B cell (primary cell): ENCODE measurements at regions not wholly inside any gene's neighbourhood (a gene's known extent, or its start where the extent isn't known, plus 50 kb on each side); places are given as distances from the start of the nearest gene placed in this dataset.

Source experiments
- ATAC-seq: fragments of 200-7000 bp; cut with Tn5 transposase; one replicate; pipeline ENCODE4 v1.10.0; 2021; ENCODE audit warnings: low read depth, mild to moderate bottlenecking, moderate number of reproducible peaks, moderate library complexity
- CTCF ChIA-PET: fragments of 350-600 bp; sonication (Branson Sonifier 250); formaldehyde crosslinking; loops from one replicate; lab custom pipeline; 2021; ENCODE audit warnings: antibody characterized with exemption, inconsistent platforms; lab: Charles Lee
- POLR2A ChIA-PET: fragments of 350-600 bp; sonication (Branson Sonifier 250); formaldehyde crosslinking; loops from one replicate; lab custom pipeline; 2021; ENCODE audit warnings: antibody characterized with exemption; lab: Charles Lee
- DNase-seq: peaks from one replicate; pipeline ENCODE4 v3.0.0; 2013
- H2AFZ ChIP-seq: 2 replicates; pipeline ENCODE4 v1.6.1; 2012; ENCODE audit warnings: mild to moderate bottlenecking, low read depth, low read length; ENCODE audit not compliant: insufficient read depth, poor library complexity, severe bottlenecking
- H3K27ac ChIP-seq, 2 donors: 1 replicate in 1 of 2; 2 replicates in 1 of 2; pipeline ENCODE4 v1.5.1; 2012 to 2013; ENCODE audit warnings: low read length in 2 of 2, mild to moderate bottlenecking in 2 of 2, moderate library complexity in 1 of 2
- H3K27me3 ChIP-seq, 4 experiments: fragments of 200-600 bp in 1 of 4; sonication (generic) in 1 of 4; replicated peaks in 1 of 4; 1 replicate in 2 of 4; 2 replicates in 2 of 4; pipeline versions ENCODE4 v1.6.1 to v1.7.0; 2013 to 2016; ENCODE audit warnings: low read length in 3 of 4, mild to moderate bottlenecking in 2 of 4, mixed read lengths in 1 of 4, moderate library complexity in 1 of 4; ENCODE audit not compliant: insufficient read depth in 4 of 4, control insufficient read depth in 3 of 4; ENCODE audit errors: control extremely low read depth in 1 of 4
- H3K36me3 ChIP-seq, 2 experiments: replicated peaks in 1 of 2; 1 replicate in 1 of 2; 2 replicates in 1 of 2; pipeline versions ENCODE4 v1.6.1 to v1.7.1; 2013; ENCODE audit warnings: low read length in 1 of 2; ENCODE audit not compliant: insufficient read depth in 2 of 2, control insufficient read depth in 1 of 2; ENCODE audit errors: control extremely low read depth in 1 of 2, extremely low read depth in 1 of 2
- H3K4me1 ChIP-seq, 2 donors: fragments of 200-600 bp in 1 of 2; sonication (generic) in 1 of 2; 1 replicate in 1 of 2; 2 replicates in 1 of 2; pipeline versions ENCODE4 v1.5.1 to v1.6.1; 2013 to 2017; ENCODE audit warnings: low read length in 2 of 2; ENCODE audit not compliant: control insufficient read depth in 2 of 2, insufficient read depth in 2 of 2
- H3K4me2 ChIP-seq: replicated peaks from 2 replicates; pipeline ENCODE3; 2012; ENCODE audit warnings: mild to moderate bottlenecking, low read depth, low read length; ENCODE audit not compliant: poor library complexity, severe bottlenecking
- H3K4me3 ChIP-seq, 5 experiments: fragments of 200-600 bp in 1 of 5; sonication (generic) in 1 of 5; 1 replicate in 3 of 5; 2 replicates in 2 of 5; pipeline versions ENCODE4 v1.5.1 to v1.7.0; 2011 to 2016; ENCODE audit warnings: low read length in 4 of 5, mild to moderate bottlenecking in 4 of 5, low read depth in 2 of 5, control low read depth in 1 of 5, moderate library complexity in 1 of 5; ENCODE audit not compliant: insufficient read depth in 1 of 5; ENCODE audit errors: control extremely low read depth in 1 of 5, extremely low read depth in 1 of 5
- H3K79me2 ChIP-seq: fragments of 200-600 bp; sonication (generic); one replicate; pipeline ENCODE4 v1.6.0; 2016; ENCODE audit warnings: low read length; ENCODE audit not compliant: control insufficient read depth, insufficient read depth
- H3K9ac ChIP-seq: fragments of 200-600 bp; sonication (generic); 2 replicates; pipeline ENCODE4 v1.6.1; 2017; ENCODE audit warnings: mild to moderate bottlenecking, low read length, moderate library complexity
- H3K9me3 ChIP-seq, 3 donors: one replicate each; pipeline versions ENCODE4 v1.6.1 to v1.7.1; 2013; ENCODE audit warnings: low read length in 2 of 3; ENCODE audit not compliant: control insufficient read depth in 2 of 3, insufficient read depth in 1 of 3; ENCODE audit errors: control extremely low read depth in 1 of 3
- H4K20me1 ChIP-seq: 2 replicates; pipeline ENCODE4 v1.6.0; 2012; ENCODE audit warnings: mild to moderate bottlenecking, low read length; ENCODE audit not compliant: insufficient read depth, control insufficient read depth, poor library complexity, severe bottlenecking
- H3K27ac Mint-ChIP-seq: one replicate; pipeline ENCODE4 v1.8.0; 2021; ENCODE audit warnings: mixed read lengths
- H3K27me3 Mint-ChIP-seq: one replicate; pipeline ENCODE4 v1.8.0; 2021; ENCODE audit warnings: mixed read lengths
- H3K4me1 Mint-ChIP-seq: one replicate; pipeline ENCODE4 v1.8.0; 2021; ENCODE audit warnings: mixed read lengths
- H3K4me3 Mint-ChIP-seq: one replicate; pipeline ENCODE4 v1.8.0; 2021; ENCODE audit warnings: mixed read lengths
- H3K9me3 Mint-ChIP-seq: one replicate; pipeline ENCODE4 v1.8.0; 2022; ENCODE audit warnings: mixed read lengths; ENCODE audit not compliant: insufficient read depth
- EZH2 ChIP-seq: IDR thresholded peaks from 2 replicates; pipeline ENCODE4 v1.6.1; 2012; ENCODE audit warnings: borderline replicate concordance, low read depth, mild to moderate bottlenecking, moderate library complexity, low read length; ENCODE audit not compliant: insufficient read depth, poor library complexity, severe bottlenecking
- WGBS: methylation state at CpG from one replicate; pipeline ENCODE4 v1.1.5; 2013; ENCODE audit warnings: missing lambda C conversion rate; ENCODE audit not compliant: insufficient coverage; 5-methylcytosine and 5-hydroxymethylcytosine counted together
- intact Hi-C: fragments of 100-400 bp; cut with micrococcal nuclease; formaldehyde crosslinking; loops from one replicate; pipeline ENCODE4 v1.10.0; 2022
- TF ChIP-seq, protein P1 (sequence below): fragments of 200-600 bp; IDR thresholded peaks from one replicate; pipeline ENCODE4 v1.8.0; 2022; ENCODE audit warnings: antibody characterized with exemption, mild to moderate bottlenecking

DNA sequence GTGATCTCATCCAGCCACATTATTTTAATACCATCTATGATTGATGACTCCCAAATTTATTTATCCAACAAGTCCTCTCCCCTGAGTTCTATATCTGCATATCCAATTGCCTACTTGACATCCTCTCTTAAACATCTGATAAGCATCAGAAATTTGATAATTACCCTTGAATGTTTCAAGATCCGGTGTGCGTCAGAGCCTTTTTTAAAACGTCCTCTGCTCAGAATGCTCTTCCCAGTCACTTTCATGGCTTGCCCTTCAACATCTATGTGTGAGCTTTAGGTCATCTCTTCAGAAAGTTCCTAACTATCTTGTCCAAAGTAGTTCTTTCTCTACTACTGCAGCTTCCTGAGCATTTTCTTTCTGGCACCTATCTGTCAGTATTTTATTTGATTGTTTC, 364.3 kb downstream of the PLPP3 start:
- Mint-ChIP-seq H3K4me3 (no peak overlapping the region), H3K9me3 (no peaks in the 10 kb centered on the region), H3K27ac (no peak overlapping the region), H3K27me3 (peaks cover 12% of the 10 kb centered on the region), H3K4me1 (no peaks in the 10 kb centered on the region)
- H3K4me3 ChIP-seq: no peak overlapping the region
- H3K4me2 ChIP-seq: no peak overlapping the region
- no peaks in the 10 kb centered on the region for H3K27me3 ChIP-seq
- TF ChIP-seq, protein P1, sequence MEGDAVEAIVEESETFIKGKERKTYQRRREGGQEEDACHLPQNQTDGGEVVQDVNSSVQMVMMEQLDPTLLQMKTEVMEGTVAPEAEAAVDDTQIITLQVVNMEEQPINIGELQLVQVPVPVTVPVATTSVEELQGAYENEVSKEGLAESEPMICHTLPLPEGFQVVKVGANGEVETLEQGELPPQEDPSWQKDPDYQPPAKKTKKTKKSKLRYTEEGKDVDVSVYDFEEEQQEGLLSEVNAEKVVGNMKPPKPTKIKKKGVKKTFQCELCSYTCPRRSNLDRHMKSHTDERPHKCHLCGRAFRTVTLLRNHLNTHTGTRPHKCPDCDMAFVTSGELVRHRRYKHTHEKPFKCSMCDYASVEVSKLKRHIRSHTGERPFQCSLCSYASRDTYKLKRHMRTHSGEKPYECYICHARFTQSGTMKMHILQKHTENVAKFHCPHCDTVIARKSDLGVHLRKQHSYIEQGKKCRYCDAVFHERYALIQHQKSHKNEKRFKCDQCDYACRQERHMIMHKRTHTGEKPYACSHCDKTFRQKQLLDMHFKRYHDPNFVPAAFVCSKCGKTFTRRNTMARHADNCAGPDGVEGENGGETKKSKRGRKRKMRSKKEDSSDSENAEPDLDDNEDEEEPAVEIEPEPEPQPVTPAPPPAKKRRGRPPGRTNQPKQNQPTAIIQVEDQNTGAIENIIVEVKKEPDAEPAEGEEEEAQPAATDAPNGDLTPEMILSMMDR: no peak
- no peak for TF ChIP-seq EZH2
- ATAC-seq: no peak
- no peaks in the 10 kb centered on the region for H3K4me1 ChIP-seq
- WGBS: 89% methylated on average over 3 of the region's 3 CpGs
- no peak for DNase-seq
- H3K36me3 ChIP-seq: no peaks in the 10 kb centered on the region
- no peak overlapping the region for H3K27ac ChIP-seq
- no peaks in the 10 kb centered on the region for H4K20me1 ChIP-seq
- intact Hi-C loops: no loop called here
- no peaks in the 10 kb centered on the region for H3K9me3 ChIP-seq
- no peak overlapping the region for H2AFZ ChIP-seq
- POLR2A ChIA-PET: no interaction called here
- CTCF ChIA-PET: no interaction called here
- H3K9ac ChIP-seq: no peak overlapping the region
- H3K79me2 ChIP-seq: no peaks in the 10 kb centered on the region

DNA sequence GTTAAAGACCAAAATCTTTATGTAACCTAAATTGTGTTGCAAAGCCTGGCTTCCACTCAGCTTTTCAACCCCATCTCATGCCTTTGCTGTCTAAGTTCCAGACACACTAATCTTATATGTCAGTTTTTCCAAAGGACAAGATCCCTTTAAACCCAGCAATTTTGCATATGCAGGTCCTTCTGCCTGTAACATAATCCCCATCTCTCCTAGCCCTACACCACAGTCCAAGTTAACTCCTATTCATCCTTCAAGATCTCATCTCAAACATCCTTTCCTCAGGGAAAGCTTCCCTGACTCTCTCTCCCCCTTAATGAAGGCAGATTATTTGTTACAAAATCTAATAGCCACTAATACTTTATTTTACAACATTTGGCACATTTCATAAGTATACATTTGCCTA, 366.3 kb downstream of the PLPP3 start:
- Histone ChIP-seq H3K4me2 (no peak overlapping the region), H3K27ac (no peak overlapping the region), H2AFZ (no peak overlapping the region), H3K9me3 (no peaks in the 10 kb centered on the region), H3K4me1 (no peaks in the 10 kb centered on the region), H3K4me3 (no peak overlapping the region), H3K36me3 (no peaks in the 10 kb centered on the region), H3K9ac (no peak overlapping the region), H3K79me2 (no peaks in the 10 kb centered on the region), H4K20me1 (no peaks in the 10 kb centered on the region), H3K27me3 (no peaks in the 10 kb centered on the region)
- Mint-ChIP-seq H3K9me3 (no peaks in the 10 kb centered on the region), H3K4me3 (no peak overlapping the region), H3K4me1 (no peaks in the 10 kb centered on the region), H3K27me3 (peaks cover 1% of the 10 kb centered on the region), H3K27ac (no peak overlapping the region)
- intact Hi-C loops: no loop called here
- ChIA-PET CTCF (no interaction called here), POLR2A (no interaction called here)
- no peak for TF ChIP-seq EZH2
- TF ChIP-seq, protein P1: no peak
- ATAC-seq: no peak
- no peak for DNase-seq
